Hematopoietic multipotent progenitor cell treated with erythropoietin and hydrocortisone succinate and interleukin-3 and kit ligand, for 17 days (in vitro differentiated cells): ENCODE measurements at regions not wholly inside any gene's neighbourhood (a gene's known extent, or its start where the extent isn't known, plus 50 kb on each side); places are given as distances from the start of the nearest gene placed in this dataset.
"Not testable (repeated sequence)": the region's sequence is repeated elsewhere in the genome, so short reads cannot be mapped to it uniquely, and the experiment has no call there.

Experiments used
- DNase-seq: peaks from one replicate; pipeline ENCODE4 v3.0.0-alpha.2; 2015; ENCODE audit warnings: low spot score

DNA sequence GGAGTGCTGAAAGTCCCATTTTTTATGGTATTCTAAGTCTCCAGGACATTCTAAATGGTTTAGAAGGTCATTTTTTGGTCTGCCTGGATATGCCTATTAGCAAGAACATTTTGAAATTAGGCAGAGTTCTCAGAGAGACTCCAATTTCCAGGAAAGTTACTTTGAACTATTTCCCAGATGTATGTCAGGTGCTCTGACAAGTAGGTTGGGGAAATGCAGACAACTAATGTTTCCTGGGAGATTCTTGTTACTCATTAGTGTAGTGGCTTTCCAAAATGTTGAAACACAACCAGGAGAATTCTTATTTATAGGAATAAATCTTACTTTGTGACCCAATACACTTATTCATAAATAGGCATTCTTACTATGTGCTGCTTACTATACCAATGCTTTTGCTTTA lies 268.4 kb downstream of the ZNF37A start:
- DNase-seq = not testable (repeated sequence)

DNA sequence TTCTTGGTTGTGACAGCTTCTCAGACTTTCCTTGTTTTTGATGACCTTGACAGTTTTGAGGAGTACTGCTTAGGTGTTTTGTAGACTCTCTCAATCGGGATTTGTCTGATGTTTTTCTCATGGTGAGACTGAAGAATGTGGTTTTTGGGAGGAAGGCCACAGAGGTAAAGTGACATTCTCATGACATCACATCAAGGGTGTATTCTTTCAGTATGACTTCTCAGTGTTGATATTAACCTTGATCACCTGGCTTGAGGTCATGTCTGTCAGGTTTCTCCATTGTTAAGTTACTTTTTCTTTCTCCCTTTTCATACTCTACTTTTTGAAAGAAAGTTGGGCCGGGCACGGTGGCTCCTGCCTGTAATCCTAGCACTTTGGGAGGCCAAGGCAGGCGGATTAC lies 269.9 kb downstream of the ZNF37A start:
- not testable (repeated sequence) for DNase-seq

GRCh38 chr10:38365917-38366316 lies 271.8 kb downstream of the ZNF37A start:
- peak; percentile 7 for DNase-seq

- DNase-seq = not testable (repeated sequence)
These were observed 289.7 kb downstream of the ZNF37A start for GRCh38 chr10:38383800-38384199.

DNA sequence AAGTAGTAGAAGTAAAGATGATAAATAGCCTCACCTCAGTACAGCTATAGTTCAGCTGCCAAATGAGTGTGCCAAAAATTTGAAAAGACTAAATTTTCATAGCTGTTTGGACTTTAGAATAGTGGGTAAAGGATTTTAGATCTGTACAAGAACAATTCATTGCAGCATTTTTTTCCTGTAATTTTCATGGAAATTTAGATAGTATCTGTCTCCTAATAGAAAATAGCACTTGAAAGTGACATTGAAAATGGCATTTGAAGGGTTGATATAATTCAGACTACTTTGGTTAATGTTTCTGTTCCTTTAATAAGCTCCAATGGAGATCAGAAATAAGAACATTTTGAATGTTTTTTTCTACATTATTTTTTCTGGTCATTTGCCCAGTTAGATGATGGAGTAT lies 292.7 kb downstream of the ZNF37A start:
- DNase-seq = not testable (repeated sequence)

- DNase-seq = not testable (repeated sequence)
These were observed 296.6 kb downstream of the ZNF37A start for GRCh38 chr10:38390725-38391124.

DNA sequence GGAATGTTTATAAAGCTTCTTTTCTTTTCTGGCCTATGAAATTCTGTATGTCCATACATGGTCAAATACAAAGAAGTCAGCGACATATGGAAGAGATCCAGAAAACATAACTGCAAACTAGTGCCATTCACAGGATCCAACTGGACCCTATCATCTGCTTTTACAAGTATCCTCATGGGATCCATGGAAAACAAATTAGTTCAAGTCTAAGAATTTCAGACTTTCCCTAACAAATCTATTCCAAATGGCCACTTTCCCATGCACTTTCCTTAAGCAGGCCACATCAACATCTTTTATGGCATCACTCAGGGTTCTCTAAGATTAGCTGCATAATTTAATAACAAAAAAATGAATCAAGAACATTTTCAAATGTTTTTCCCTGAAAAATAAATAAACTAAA lies 301.3 kb downstream of the ZNF37A start:
- not testable (repeated sequence) for DNase-seq

DNA sequence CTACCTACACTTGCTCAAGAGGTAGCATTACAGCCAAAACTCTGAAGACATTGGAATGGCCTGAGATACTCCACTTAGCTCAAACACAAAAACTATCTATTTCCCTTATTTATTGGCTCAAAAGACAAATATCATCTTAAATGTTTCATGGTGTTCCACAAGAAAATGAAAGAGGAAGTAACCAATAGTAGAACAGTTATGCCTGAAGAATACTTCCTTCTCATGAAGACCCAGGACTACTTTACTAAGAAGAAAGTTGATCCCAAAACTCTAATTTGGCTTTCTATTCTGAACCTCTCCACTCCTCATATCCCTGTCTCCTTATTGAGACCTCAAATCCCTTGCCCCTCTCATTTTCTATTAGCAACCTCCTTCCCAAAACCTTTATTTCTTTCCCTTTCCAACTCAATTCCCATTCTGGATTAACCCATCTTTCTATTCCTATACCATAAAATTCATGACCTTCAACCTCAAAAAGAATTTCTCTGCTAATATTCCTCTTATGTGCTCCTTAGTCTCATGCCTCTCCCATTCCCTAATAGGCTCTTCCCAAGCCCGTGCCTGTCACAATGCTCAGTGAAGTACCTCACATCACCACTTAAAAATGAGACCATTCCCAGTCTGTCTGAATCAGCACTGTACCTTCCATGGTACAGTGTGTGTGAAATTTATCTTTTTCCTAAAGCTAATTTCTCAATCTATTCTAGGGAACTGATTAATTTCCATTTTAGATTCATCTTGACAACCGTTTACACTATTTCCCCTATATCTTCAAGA lies 302.2 kb downstream of the ZNF37A start:
- not testable (repeated sequence) for DNase-seq

DNA sequence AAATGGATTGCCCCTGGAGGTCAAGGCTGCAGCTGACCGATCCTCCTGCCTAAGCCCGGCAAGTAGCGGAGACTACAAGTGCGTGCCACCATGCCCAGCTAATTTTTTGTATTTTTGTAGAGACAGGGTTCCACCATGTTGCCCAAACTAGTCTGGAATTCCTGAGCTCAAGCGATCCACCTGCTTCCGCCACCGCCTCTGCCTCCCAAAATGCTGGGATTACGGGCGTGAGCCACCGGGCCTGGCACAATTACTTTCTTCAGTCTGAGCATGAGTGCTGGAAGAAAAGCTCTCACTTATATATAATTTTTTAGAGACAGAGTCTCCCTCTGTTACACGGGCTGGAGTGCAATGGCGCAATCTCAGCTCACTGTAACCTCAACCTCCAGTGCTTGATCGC lies 307.4 kb downstream of the ZNF37A start:
- DNase-seq = not testable (repeated sequence)

DNA sequence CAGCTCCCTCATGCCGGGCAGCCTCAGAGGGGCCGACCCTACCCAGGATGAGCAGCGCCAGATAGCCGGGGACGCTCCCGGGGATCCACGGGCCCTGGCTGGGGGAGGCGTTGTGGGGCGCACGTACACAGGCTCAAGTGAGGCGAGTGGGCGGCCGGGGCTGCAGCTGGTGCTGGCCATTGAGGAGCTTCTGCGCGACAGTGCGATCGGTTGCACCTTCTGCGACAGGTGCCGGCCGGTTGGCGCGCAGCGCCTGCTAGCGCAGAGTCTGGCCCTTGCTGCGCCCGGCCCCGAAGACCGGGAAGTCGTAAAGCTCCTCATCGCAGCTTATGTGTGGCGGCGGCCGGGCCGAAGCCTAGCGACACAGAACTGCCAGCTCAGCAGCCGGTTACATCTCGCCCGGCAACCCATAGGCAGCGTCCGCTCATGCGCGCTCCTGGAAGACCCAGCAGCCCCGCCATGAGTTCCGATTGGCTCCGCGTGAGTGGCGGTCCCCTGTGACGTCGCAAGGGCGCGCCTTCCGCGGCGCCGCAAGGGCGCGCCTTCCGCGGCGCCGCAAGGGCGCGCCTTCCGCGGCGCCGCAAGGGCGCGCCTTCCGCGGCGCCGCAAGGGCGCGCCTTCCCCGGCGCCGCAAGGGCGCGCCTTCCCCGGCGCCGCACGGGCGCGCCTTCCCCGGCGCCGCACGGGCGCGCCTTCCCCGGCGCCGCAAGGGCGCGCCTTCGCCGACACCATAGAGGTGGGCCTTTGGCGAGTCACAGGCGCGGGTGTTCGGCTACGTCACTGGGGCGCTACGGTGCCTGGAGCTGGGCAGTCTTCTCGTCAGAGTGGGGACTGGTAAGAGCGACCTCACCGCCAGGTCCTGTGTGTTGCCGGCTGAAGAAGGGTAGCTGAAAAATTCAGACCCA lies 308.6 kb downstream of the ZNF37A start:
- peak; percentile 78 for DNase-seq

DNA sequence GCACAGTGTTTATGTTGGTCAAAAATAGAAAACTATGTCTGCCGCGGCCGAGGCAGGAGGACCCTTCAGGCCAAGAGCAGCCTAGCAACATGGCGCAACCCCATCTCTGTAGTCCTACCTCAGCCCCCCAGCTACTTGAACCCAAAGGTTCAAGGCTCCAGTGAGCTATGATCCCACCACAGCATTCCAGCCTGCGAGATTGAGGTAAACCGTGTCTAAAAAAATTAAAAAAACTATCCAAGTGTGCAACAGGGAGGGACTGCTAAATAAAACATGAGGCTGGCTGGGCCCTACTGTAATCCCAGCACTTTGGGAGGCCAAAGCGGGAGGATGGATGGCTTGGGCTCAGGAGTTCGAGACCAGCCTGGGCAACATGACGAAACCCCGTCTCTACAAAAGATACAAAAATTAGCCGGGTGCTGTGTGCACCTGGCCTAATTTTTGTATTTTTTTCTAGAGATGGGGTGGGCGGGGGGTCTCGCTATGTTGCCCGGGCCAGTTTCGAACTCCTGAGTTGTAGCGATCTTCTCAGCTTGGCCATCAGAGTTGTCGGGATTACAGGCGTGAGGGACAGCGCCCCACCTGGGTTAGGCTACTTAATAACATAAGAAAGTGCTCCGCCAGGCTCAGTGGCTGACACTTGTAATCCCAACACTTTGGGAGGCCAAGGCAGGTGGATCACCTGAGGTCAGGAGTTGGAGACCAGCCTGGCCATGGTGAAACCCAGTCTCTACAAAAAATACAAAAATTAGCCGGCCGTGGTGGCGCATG lies 309.4 kb downstream of the ZNF37A start:
- not testable (repeated sequence) for DNase-seq

DNA sequence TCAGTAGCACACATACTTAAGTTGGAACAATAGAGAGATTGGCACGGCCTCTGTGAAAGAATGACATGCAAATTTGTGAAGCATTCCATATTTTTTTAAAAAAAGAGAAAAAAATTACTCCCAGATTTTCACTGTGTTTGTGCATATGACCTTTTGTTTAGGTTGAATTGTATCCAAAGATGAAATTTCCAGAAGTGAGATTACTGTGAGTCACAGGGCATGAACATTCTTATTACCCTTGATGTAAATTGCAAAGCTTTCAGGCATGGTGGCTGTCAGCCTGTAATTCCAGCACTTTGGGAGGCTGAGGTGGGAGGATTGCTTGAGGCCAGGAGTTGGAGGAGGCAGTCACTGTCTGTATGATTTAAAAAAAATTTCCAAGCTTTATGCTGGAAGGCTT lies 329.5 kb downstream of the ZNF37A start:
- not testable (repeated sequence) for DNase-seq

DNA sequence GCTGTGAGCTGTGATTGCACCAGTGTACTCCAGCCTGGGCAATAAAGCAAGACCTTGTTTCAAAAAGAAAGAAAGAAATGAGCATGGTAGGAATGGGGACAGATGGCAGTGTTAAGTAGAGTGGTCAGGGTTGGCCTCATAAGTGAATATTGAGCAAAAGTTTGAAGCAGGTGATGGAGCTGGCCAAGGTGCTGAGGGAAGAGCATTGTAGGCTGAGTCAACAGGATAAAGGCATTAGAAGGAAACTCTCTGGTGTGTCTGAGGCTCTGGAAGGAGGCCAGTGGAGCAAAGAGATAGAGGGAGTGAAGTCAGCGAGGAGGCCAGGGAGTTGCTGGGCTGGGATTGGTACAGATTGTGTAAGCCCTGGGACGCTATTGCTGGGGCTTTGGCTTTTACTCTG lies 336.1 kb downstream of the ZNF37A start:
- not testable (repeated sequence) for DNase-seq

DNA sequence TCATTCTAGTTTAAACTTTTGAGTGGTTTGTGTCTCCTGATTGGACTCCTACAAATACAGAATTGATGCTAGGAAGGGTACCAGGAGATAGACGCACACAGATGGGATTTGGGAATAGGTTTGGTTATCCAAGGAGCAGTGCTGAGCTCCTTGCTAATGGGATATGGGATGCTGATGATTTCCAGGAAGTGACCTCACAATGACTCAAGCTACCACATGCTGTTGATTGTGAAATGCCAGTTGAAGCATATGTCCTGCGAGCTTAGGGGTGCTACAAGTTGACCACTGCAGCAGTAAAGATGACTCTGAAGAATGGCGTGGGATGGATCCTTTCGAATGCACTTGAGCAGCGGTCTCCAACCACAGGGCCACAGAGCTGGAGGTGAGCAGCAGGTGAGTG lies 343.2 kb downstream of the ZNF37A start:
- DNase-seq = not testable (repeated sequence)

DNA sequence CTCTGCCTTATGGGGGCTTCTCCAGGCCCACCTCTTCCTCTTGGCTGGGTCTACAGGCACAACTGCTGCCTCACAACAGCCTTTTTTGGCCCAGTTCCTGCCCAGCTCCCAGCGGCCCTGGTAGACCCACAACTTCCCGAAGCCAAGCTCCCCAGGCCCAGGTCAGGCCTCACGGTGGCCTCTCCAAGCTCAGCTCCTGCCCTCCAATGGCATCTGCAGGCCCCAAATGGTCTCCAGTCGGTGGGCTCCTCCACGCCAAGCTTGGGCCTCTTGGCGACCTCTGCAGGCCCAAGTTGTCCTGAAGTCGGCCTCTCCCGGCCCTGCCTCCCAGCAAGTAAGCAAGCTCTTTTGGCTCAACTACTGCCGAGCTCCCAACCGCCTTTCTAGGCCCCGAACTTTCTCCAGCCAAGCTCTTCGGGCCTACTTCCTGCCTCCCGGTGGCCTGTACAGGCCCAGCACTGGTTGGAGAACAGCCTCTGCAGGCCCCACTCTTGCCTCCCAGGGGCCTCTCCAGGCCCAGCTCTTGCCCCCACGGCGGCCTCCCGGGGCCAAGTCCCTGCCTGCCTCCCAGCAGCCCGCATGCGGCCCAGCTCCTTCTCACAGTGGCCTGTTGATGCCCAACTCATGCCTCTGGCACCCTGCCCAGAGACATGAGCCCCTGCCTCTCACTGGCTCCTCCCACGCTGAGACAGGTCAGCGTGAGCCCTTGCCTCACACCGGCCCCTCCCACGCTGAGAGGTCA lies 354.6 kb downstream of the ZNF37A start:
- DNase-seq = not testable (repeated sequence)

DNA sequence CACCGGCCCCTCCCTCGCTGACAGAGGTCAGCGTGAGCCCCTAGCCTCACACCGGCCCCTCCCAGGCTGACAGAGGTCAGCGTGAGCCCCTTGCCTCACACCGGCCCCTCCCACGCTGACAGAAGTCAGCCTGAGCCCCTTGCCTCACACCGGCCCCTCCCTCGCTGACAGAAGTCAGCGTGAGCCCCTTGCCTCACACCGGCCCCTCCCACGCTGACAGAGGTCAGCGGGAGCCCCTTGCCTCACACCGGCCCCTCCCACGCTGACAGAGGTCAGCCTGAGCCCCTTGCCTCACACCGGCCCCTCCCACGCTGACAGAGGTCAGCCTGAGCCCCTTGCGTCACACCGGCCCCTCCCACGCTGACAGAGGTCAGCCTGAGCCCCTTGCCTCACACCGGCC lies 355.5 kb downstream of the ZNF37A start:
- not testable (repeated sequence) for DNase-seq

DNA sequence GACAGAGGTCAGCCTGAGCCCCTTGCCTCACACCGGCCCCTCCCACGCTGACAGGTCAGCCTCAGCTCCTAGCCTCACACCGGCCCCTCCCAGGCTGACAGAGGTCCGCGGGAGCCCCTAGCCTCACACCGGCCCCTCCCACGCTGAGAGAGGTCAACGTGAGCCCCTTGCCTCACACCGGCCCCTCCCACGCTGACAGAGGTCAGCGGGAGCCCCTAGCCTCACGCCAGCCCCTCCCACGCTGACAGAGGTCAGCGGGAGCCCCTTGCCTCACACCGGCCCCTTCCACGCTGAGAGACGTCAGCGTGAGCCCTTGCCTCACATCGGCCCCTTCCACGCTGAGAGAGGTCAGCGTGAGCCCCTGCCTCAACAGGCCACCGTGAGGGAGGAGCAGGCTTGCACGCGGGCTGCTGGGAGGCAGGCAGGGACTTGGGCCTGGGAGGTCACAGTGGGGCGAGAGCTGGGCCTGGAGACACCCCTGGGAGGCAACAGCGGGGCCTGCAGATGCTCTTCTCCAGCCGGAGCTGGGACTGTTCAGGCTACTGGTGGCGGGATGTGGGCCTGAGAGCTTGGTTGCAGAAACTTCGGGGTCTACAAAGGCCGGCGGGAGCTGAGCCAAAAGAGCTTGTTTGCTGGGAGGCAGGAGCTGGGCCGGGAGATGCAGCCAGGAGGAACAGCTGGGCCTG lies 356.4 kb downstream of the ZNF37A start:
- not testable (repeated sequence) for DNase-seq

DNA sequence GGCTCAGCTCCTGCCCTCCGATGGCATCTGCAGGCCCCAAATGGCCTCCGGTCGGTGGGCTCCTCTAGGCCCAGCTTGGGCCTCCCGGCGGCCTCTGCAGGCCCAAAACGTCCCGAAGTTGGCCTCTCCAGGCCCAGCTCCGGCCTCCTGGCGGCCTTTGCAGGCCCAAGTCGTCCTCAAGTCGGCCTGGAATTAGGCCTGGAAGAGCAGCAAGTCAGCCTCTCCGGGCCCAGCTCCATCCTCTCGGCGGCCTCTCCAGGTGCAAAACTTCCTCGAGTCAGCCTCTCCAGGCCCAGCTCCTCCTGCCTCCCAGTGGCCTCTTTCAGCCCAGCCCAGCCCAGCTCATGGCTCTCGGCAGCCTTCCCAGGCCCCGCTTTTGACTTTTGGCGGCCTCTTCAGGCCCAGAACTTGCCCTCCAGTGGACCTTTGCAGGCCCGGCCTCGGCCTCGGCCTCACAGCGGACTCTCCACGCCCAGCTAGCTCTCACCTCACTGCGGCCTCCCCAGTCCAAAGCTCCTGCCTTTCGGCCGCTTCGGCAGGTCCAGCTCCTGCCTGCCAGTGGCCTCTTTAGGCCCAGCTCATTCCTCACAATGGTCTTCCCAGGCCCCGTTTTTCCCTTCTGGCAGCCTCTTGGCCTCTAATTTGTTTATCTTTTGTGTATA lies 357.3 kb downstream of the ZNF37A start:
- DNase-seq = not testable (repeated sequence)
